ENCODE measurements at regions not wholly inside any gene's neighbourhood (a gene's known extent, or its start where the extent isn't known, plus 50 kb on each side); places are given as distances from the start of the nearest gene placed in this dataset.

DNA sequence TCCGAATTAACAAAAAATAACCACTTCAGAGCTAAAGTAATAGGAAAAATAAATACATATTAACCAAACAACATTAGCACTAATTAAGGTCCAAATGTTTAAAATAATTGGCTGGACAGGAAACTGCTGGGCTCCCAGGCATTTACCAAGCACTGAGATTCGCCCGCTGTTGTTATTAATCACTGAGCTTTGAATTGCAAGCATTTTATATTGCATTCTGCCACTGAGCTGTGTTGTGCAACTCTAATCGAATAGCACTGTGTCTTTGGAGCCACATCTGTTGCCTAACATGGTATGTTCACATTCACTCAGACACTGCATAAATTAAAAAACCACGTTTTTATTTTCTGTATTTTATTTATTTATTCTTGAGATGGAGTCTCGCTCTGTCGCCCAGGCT, 88.9 kb downstream of the SOWAHC start:
- TF ChIP-seq, protein P1, sequence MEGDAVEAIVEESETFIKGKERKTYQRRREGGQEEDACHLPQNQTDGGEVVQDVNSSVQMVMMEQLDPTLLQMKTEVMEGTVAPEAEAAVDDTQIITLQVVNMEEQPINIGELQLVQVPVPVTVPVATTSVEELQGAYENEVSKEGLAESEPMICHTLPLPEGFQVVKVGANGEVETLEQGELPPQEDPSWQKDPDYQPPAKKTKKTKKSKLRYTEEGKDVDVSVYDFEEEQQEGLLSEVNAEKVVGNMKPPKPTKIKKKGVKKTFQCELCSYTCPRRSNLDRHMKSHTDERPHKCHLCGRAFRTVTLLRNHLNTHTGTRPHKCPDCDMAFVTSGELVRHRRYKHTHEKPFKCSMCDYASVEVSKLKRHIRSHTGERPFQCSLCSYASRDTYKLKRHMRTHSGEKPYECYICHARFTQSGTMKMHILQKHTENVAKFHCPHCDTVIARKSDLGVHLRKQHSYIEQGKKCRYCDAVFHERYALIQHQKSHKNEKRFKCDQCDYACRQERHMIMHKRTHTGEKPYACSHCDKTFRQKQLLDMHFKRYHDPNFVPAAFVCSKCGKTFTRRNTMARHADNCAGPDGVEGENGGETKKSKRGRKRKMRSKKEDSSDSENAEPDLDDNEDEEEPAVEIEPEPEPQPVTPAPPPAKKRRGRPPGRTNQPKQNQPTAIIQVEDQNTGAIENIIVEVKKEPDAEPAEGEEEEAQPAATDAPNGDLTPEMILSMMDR (IDR thresholded peaks at IDR 0.05): no peak
- DNase-seq (ENCODE audit: low spot score): no peak
- no peaks in the 10 kb centered on the region for H3K9me3 ChIP-seq

DNA sequence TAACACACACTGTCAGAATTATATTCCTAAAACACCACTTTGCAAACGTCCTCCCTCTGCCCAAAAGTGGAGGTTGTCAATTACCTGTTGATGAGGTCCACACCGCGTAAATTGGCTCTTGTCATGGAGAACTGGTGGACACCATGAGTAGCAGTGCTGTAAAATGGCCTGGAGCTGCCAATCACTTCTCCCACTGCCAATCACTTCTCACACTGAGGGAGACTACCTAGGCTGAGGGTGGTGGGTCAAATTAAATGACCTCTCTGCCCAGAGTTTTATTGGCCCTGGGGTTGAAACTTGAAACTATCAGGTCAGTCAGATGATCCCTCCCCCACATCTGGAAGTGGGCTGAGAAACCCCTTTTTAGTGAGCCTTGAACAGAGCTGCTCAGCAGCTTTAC, 89.6 kb downstream of the SOWAHC start:
- TF ChIP-seq, protein P1 (IDR thresholded peaks at IDR 0.05): no peak
- Histone ChIP-seq H3K9me3 (no peaks in the 10 kb centered on the region), H3K4me3 (no peak overlapping the region), H3K4me1 (peaks cover 0 to 19% of the 10 kb centered on the region in 2 donors), H3K27ac (no peak overlapping the region), H3K27me3 (no peaks in the 10 kb centered on the region), H3K36me3 (no peaks in the 10 kb centered on the region)
- no peak for DNase-seq (ENCODE audit: low spot score)

More for the DNA sequence above, 88.9 kb downstream of the SOWAHC start:
- H3K4me3 ChIP-seq: no peak overlapping the region
- no peaks in the 10 kb centered on the region for H3K36me3 ChIP-seq
- no peaks in the 10 kb centered on the region for H3K27me3 ChIP-seq
- peaks cover 0 to 20% of the 10 kb centered on the region in 2 donors for H3K4me1 ChIP-seq
- H3K27ac ChIP-seq: no peak overlapping the region

DNA sequence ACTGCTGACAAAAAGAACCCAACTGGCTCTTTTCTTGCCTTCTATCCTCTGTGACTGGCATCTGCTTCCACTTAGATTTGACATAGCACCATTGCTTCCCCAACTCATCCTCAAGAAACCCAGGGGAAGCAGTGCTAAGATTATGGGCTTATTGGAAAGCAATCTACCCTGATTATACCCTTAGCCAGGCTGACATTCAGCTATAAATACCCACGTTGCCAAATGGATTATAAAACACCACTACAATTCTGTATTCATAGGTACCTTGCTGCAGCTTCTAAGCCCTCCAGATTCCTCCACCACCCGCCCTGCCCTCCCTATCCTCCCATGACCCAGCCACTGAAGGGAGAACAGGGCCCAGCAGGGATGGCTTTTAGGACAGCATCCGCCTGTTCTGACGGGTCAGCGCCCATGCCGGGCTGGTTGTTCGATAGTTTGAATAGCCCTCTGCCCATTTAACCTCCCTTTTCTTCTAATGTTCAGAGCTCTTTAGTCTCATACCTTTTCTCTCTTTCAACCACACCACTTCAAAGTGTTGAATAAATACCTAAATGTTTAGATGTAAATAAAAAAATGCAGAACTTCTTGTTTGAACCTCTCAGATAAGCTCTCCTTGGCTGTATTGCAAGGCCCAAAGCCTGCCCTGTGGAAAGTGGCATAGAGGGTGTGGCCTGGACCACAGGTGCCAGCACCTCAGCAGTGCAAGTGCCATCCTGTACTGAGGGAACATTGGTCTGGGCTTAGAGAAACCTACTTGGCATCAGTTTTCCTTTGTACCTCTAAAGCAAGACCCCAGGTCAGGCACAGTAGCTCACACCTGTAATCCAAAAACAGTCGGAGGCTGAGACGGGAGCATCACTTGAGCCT, 86.6 kb upstream of the RGPD5 start:
- Histone ChIP-seq H3K4me3 (no peak overlapping the region), H3K4me1 (no peaks in the 10 kb centered on the region), H3K9me3 (no peaks in the 10 kb centered on the region), H3K27ac (no peak overlapping the region), H3K36me3 (no peaks in the 10 kb centered on the region), H3K27me3 (no peaks in the 10 kb centered on the region)
- TF ChIP-seq, protein P1 (IDR thresholded peaks at IDR 0.05): no peak
- no peak for DNase-seq (ENCODE audit: low spot score)

DNA sequence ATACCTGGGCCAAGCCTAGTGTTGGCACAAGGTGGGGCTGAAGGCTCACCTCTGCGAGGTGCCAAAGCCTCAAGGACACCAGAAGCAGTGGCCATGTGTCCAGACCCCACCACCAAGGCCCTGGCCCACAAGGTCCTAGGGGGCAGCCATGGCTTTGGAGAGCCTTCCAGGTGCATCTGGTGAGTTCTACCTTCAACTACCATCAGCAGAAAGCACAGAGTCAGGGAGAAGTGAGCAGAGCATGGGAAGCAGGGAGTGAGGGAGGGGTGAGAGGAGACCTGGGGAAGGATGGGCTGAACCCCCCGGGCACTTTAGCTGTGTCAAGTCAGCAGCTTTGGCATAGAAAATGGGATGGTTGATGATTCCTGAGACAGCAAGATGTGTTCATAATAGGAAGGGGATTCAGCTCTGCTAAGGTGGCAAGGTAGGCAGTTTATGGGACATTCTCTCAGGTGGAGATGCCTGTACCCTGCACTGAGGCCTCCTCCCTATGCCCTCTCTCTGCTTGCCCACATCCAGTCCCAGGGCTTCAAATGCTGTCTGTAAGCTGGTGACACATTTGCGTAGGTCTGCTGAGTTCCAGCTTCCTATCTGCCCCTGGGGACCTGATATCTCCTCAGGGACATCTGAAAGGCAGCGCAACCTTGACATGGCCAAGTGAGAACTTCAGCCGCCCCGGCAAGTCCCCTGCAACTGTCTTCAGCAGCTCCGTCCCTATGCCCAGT, 83.4 kb upstream of the RGPD5 start:
- H3K27ac ChIP-seq: no peak overlapping the region
- TF ChIP-seq, protein P1 (IDR thresholded peaks at IDR 0.05): no peak
- no peak for DNase-seq (ENCODE audit: low spot score)
- no peaks in the 10 kb centered on the region for H3K4me1 ChIP-seq
- H3K36me3 ChIP-seq: no peaks in the 10 kb centered on the region
- no peak overlapping the region for H3K4me3 ChIP-seq
- H3K27me3 ChIP-seq: no peaks in the 10 kb centered on the region
- no peaks in the 10 kb centered on the region for H3K9me3 ChIP-seq

DNA sequence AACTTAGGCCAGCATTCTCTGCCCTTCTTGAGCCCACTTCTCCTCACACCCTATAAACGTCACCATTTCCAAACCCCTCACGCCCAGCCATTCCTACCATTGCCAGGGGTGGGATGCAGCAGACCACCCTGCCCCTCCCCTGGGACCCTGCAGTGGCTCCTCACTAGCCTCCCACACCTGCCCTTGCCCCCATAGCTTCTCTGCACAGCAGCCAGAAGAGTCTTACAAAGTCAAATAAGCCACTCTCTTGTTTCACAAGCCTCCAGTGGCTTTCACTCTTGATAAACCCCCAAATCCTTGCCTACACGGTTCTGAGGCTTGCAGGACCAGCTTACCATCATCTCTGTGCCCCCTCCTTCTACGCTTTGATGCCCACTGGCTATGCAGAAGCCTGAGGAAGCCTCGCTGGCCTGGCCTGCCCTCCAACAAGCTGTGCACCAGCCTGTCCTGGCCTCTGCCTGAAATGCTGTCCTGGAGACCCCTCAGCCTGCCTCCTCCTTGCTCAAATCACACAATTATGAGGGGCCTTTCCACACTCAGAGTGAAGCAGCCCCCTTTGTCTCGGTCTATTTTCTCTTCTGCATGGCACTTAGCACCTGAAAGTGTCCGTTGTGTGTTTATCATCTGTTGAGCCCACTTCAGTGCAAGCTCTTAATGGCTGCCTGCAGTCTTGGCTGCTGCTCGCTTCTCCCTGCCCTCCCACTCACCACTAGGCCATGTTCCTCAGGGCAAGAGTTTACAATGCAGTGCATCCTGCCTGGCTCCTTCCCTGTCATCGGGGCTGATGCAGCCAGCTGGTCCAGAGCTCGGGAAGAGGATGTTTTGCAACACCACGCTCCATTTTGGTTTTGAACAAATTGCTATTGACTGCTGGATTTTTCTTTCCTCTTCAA, 82.6 kb upstream of the RGPD5 start:
- Histone ChIP-seq H3K4me3 (no peak overlapping the region), H3K9me3 (no peaks in the 10 kb centered on the region), H3K27ac (no peak overlapping the region), H3K4me1 (no peaks in the 10 kb centered on the region), H3K36me3 (no peaks in the 10 kb centered on the region), H3K27me3 (no peaks in the 10 kb centered on the region)
- no peak for DNase-seq (ENCODE audit: low spot score)
- TF ChIP-seq, protein P1 (IDR thresholded peaks at IDR 0.05): no peak

Measured in right atrium auricular region (tissue), 2 donors.